Right lobe of liver (tissue), 4 donors: ENCODE measurements at regions not wholly inside any gene's neighbourhood (a gene's known extent, or its start where the extent isn't known, plus 50 kb on each side); places are given as distances from the start of the nearest gene placed in this dataset.

Source experiments
- POLR2A ChIP-seq: fragments of 450-650 bp; IDR thresholded peaks from one replicate; pipeline ENCODE4 v1.6.1; 2017; ENCODE audit warnings: antibody characterized with exemption, mild to moderate bottlenecking
- TF ChIP-seq, protein P1 (sequence below), 4 donors: fragments of 200-600 bp in 3 of 4; fragments of 450-650 bp in 1 of 4; IDR thresholded peaks; one replicate each; pipeline versions ENCODE4 v1.5.1 to v1.8.0; 2016 to 2022; ENCODE audit warnings: antibody characterized with exemption in 4 of 4, mild to moderate bottlenecking in 2 of 4
- donor health status: DM: no; HTN: no; CAD: no.
- donor health status: DM: no; HTN: no; CAD: no.
- donor health status: DM: no; HTN: yes; CAD: no.

DNA sequence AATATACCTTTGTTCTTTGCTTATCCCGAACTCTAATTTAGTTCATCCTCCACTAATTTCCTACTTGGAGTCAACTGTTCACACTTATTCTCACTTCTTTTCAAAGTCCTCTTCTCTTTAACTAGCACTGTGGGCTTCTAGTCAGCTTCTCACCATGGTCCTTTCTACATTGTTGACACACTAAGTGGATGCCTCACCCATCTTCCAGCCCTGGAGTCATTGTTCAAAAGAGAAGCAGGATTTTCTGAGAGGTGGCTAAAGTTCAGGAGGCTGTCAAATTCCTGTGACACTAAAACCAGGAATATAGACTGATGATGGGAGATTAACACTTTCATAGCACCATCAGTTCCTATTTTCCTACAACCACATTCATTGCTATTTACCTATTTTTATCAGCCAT is 99.3 kb downstream of the PHLDA1 start:
- TF ChIP-seq, protein P1, sequence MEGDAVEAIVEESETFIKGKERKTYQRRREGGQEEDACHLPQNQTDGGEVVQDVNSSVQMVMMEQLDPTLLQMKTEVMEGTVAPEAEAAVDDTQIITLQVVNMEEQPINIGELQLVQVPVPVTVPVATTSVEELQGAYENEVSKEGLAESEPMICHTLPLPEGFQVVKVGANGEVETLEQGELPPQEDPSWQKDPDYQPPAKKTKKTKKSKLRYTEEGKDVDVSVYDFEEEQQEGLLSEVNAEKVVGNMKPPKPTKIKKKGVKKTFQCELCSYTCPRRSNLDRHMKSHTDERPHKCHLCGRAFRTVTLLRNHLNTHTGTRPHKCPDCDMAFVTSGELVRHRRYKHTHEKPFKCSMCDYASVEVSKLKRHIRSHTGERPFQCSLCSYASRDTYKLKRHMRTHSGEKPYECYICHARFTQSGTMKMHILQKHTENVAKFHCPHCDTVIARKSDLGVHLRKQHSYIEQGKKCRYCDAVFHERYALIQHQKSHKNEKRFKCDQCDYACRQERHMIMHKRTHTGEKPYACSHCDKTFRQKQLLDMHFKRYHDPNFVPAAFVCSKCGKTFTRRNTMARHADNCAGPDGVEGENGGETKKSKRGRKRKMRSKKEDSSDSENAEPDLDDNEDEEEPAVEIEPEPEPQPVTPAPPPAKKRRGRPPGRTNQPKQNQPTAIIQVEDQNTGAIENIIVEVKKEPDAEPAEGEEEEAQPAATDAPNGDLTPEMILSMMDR (IDR thresholded peaks at IDR 0.05) = no peak
- TF ChIP-seq POLR2A = no peak
